GM23338 (cell line): ENCODE measurements at regions not wholly inside any gene's neighbourhood (a gene's known extent, or its start where the extent isn't known, plus 50 kb on each side); places are given as distances from the start of the nearest gene placed in this dataset.

Source experiments
- ATAC-seq: fragments of 200-7000 bp; cut with Tn5 transposase; 3 replicates; pipeline ENCODE4 v1.9.1; 2020
- DNase-seq: peaks from one replicate; pipeline ENCODE4 v3.0.0-alpha.2; 2015; ENCODE audit warnings: low spot score
- H2AFZ ChIP-seq: fragments of 200-600 bp; sonication (generic); 2 replicates; pipeline ENCODE4 v1.8.0; 2016; ENCODE audit warnings: antibody characterized with exemption, mild to moderate bottlenecking, moderate library complexity
- H3F3A ChIP-seq: fragments of 200-600 bp; sonication (generic); replicated peaks from 2 replicates; pipeline ENCODE4 v1.8.0; 2017; ENCODE audit warnings: antibody characterized with exemption, mixed run types, low read depth
- H3K27ac ChIP-seq: fragments of 200-600 bp; sonication (generic); 2 replicates; pipeline ENCODE4 v1.6.1; 2016; ENCODE audit warnings: low read depth
- H3K27me3 ChIP-seq: fragments of 200-600 bp; sonication (generic); 2 replicates; pipeline ENCODE4 v1.8.0; 2016; ENCODE audit warnings: mild to moderate bottlenecking, mixed run types, moderate library complexity; ENCODE audit not compliant: insufficient read depth
- H3K36me3 ChIP-seq: fragments of 200-600 bp; sonication (generic); 2 replicates; pipeline ENCODE4 v1.8.0; 2016; ENCODE audit warnings: mild to moderate bottlenecking; ENCODE audit not compliant: insufficient read depth
- H3K4me1 ChIP-seq: fragments of 200-600 bp; sonication (generic); 2 replicates; pipeline ENCODE4 v1.8.0; 2016; ENCODE audit warnings: mild to moderate bottlenecking, moderate library complexity; ENCODE audit not compliant: insufficient read depth
- H3K4me2 ChIP-seq: fragments of 200-600 bp; sonication (generic); 2 replicates; pipeline ENCODE4 v1.7.1; 2017; ENCODE audit warnings: mixed run types
- H3K4me3 ChIP-seq: fragments of 200-600 bp; sonication (generic); 2 replicates; pipeline ENCODE4 v1.6.1; 2016; ENCODE audit warnings: mixed run types
- H3K79me2 ChIP-seq: fragments of 200-600 bp; sonication (generic); replicated peaks from 2 replicates; pipeline ENCODE4 v1.8.0; 2017; ENCODE audit warnings: mild to moderate bottlenecking; ENCODE audit not compliant: insufficient read depth
- H3K9me2 ChIP-seq: fragments of 200-600 bp; sonication (generic); 2 replicates; pipeline ENCODE4 v1.8.0; 2017; ENCODE audit not compliant: insufficient read depth
- H4K20me1 ChIP-seq: fragments of 200-600 bp; sonication (generic); replicated peaks from 2 replicates; pipeline ENCODE4 v1.8.0; 2017; ENCODE audit warnings: mild to moderate bottlenecking; ENCODE audit not compliant: insufficient read depth
- H3K27ac Mint-ChIP-seq: 2 replicates; pipeline ENCODE4 v1.8.0; 2020; ENCODE audit warnings: inconsistent platforms, mild to moderate bottlenecking, moderate library complexity, mixed read lengths
- H3K27me3 Mint-ChIP-seq: 3 replicates; pipeline ENCODE4 v1.8.0; 2022; ENCODE audit warnings: low read depth, mild to moderate bottlenecking, moderate library complexity, mixed read lengths, inconsistent platforms; ENCODE audit not compliant: insufficient read depth, poor library complexity
- H3K36me3 Mint-ChIP-seq: 3 replicates; pipeline ENCODE4 v1.8.0; 2021; ENCODE audit warnings: low read depth, mild to moderate bottlenecking, inconsistent platforms, moderate library complexity, mixed read lengths
- H3K4me1 Mint-ChIP-seq: 3 replicates; pipeline ENCODE4 v1.8.0; 2020; ENCODE audit warnings: mild to moderate bottlenecking, inconsistent platforms, mixed read lengths
- H3K4me3 Mint-ChIP-seq: 3 replicates; pipeline ENCODE4 v1.8.0; 2021; ENCODE audit warnings: moderate library complexity, mild to moderate bottlenecking, inconsistent platforms, mixed read lengths
- H3K9me3 Mint-ChIP-seq: 3 replicates; pipeline ENCODE4 v1.8.0; 2020; ENCODE audit warnings: moderate library complexity, mild to moderate bottlenecking, inconsistent platforms, mixed read lengths
- CTCF ChIP-seq, 2 experiments: fragments of 200-600 bp in 1 of 2; sonication (generic) in 1 of 2; conservative IDR thresholded peaks; 2 replicates each; pipeline versions ENCODE4 v1.5.1 to v1.6.1; 2016 to 2017; ENCODE audit warnings: antibody characterized with exemption in 2 of 2, low read depth in 2 of 2, mild to moderate bottlenecking in 2 of 2, moderate library complexity in 1 of 2
- STAT1 ChIP-seq: IDR thresholded peaks from one replicate; pipeline ENCODE4 v1.6.1; 2016; ENCODE audit warnings: antibody characterized with exemption; ENCODE audit not compliant: unreplicated experiment
- ZNF331 ChIP-seq: fragments of 250-450 bp; sonication (Bioruptor Pico); IDR thresholded peaks from 2 replicates; pipeline ENCODE4 v1.5.0; 2020; ENCODE audit warnings: low read depth, mild to moderate bottlenecking, moderate library complexity
- ZNF462 ChIP-seq: fragments of 250-450 bp; sonication (Bioruptor Pico); IDR thresholded peaks from 2 replicates; pipeline ENCODE4 v1.5.0; 2020; ENCODE audit warnings: mild to moderate bottlenecking, moderate library complexity

DNA sequence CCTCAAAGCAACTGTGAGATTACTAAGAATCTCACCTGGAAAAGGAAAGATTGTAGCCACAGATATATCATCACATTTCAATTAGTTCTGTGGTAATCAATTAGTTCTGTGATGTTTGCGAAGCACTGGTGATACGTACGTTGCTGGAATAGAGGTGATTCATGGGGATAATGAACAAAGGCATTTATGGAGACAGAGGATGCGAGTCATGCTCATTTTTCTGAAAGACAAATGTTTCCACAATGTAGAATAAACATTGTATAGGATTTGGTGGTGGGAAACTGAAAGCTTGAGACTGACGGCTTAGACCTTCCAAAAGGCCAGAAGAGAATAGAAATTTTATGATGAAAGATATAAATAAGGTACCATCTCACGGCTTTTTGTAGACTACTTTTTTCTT is 507.3 kb upstream of the TYRP1 start:
- Histone ChIP-seq H3K27ac (no peak overlapping the region), H4K20me1 (no peaks in the 10 kb centered on the region), H3K27me3 (no peaks in the 10 kb centered on the region), H3F3A (no peaks in the 10 kb centered on the region), H3K4me2 (no peak overlapping the region), H3K79me2 (no peaks in the 10 kb centered on the region), H3K4me1 (no peaks in the 10 kb centered on the region), H2AFZ (no peak overlapping the region), H3K36me3 (no peaks in the 10 kb centered on the region), H3K9me2 (no peaks in the 10 kb centered on the region), H3K4me3 (no peak overlapping the region)
- Mint-ChIP-seq H3K27ac (no peak overlapping the region), H3K4me3 (no peak overlapping the region), H3K9me3 (no peaks in the 10 kb centered on the region), H3K27me3 (no peaks in the 10 kb centered on the region), H3K4me1 (no peaks in the 10 kb centered on the region), H3K36me3 (no peaks in the 10 kb centered on the region)
- DNase-seq (no peak), ATAC-seq (no peak)
- TF ChIP-seq ZNF331 (CRISPR knock-in tag): no peak
- no peak for TF ChIP-seq STAT1
- no peak for TF ChIP-seq CTCF (conservative IDR thresholded peaks at IDR 0.05; ENCODE audit: low read depth in 2 of 2)
- TF ChIP-seq ZNF462 (CRISPR knock-in tag): no peak

DNA sequence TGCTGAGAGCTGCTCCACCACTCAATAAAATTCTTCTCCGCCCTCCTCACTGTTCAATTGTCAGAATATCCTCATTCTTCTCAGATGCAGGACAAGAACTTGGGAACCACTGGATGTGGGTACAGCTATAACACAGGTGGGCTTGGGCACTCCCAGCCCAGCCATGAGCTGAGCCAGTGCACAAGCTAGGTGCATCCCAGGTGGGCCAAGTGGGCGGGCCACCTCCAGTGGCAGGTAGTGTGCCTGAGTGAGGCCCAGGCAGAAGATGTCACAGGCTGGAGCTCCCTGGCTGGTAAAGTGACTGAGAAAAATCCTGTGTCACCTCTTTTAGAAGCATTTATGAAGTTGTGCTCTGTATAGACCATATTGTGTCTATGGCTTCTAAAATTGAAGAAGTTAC is 501.6 kb upstream of the TYRP1 start:
- Histone ChIP-seq H3K79me2 (no peaks in the 10 kb centered on the region), H3K27me3 (no peaks in the 10 kb centered on the region), H3K9me2 (no peaks in the 10 kb centered on the region), H3F3A (no peaks in the 10 kb centered on the region), H4K20me1 (no peaks in the 10 kb centered on the region), H3K36me3 (no peaks in the 10 kb centered on the region), H3K27ac (no peak overlapping the region), H3K4me3 (no peak overlapping the region), H3K4me1 (no peaks in the 10 kb centered on the region), H3K4me2 (no peak overlapping the region), H2AFZ (no peak overlapping the region)
- Mint-ChIP-seq H3K4me3 (no peak overlapping the region), H3K4me1 (no peaks in the 10 kb centered on the region), H3K27me3 (no peaks in the 10 kb centered on the region), H3K9me3 (peaks cover 7% of the 10 kb centered on the region; the same call in 1 of the 3 replicates), H3K36me3 (no peaks in the 10 kb centered on the region), H3K27ac (no peak overlapping the region)
- no peak for DNase-seq
- no peak for ATAC-seq
- TF ChIP-seq CTCF (conservative IDR thresholded peaks at IDR 0.05; ENCODE audit: low read depth in 2 of 2): no peak
